ENCODE measurements at regions not wholly inside any gene's neighbourhood (a gene's known extent, or its start where the extent isn't known, plus 50 kb on each side); places are given as distances from the start of the nearest gene placed in this dataset.
"Not testable (repeated sequence)": the region's sequence is repeated elsewhere in the genome, so short reads cannot be mapped to it uniquely, and the experiment has no call there.

DNA sequence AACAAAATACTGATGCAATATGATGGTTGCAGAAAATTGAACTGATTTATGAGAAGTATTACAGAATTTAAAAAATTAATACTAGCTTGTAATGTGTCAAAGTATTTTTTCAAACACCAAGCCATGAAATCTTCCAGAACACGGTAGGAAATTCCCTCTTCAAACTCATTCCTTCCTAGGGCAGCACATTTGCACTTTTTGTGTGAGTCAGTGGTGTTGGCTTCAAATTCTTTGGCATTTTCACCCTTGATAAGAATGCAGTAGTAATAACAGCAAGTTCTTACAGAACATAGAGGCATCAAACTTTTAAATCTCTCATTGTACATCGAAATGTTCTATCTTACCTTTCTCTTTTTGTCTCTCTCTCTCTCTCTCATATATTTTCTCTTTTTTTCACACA lies 191.8 kb downstream of the CGGBP1 start:
- DNase-seq = no peak

DNA sequence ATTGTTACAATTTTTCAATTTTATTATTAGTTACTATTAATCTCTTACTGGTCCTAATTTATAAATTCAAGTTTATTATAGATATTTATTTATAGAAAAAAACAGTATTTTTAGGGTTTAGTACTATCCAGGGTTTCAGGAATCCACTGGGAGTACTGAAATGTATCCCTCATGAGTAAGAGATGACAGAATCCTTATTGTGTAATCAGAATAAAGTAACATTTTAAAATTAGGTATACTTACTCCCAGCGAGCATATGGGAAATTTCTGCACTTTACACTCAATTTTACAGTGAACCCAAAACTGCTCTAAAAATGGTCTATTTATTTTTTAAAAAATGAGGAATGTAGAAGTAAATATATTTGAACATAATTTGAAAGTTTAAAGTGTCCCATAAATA lies 202.7 kb downstream of the CGGBP1 start:
- DNase-seq = no peak

DNA sequence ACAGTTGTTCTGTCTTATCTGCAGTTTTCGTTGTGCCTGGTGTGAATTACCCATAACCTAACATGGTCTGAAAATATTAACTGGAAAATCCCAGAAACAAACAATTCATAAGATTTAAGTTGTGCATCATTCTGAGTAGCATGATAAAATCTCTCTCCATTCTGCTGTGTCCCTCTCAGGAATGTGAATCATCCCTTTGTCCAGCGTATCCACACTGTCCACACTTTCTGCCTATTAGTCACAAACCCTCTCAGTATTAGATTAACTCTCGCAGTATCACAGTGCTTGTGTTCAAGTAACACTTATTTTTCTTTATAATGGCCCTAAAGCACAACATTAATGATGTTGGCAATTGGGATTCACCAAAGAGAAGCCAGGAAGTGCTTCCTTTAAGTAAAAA lies 203.2 kb downstream of the CGGBP1 start:
- no peak for DNase-seq

DNA sequence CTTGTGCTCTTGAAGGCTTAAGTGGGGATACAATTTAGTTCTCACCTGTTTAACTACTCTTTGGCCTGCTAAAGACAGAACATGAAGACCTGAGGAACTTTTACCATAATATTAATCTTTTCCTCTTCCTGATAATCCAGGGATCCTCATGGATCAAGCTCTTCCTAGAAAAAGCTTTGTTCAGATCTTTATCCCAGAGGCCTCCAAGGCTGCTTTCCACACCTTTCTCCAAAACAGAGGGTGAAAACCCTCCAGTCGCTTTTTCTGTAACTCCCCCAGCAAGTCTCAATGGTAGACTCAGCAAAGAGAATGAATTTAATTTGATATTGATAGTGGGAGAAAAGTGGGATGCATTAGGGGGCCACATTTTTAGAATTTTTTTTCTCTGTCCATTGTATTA lies 203.6 kb downstream of the CGGBP1 start:
- DNase-seq = no peak

DNA sequence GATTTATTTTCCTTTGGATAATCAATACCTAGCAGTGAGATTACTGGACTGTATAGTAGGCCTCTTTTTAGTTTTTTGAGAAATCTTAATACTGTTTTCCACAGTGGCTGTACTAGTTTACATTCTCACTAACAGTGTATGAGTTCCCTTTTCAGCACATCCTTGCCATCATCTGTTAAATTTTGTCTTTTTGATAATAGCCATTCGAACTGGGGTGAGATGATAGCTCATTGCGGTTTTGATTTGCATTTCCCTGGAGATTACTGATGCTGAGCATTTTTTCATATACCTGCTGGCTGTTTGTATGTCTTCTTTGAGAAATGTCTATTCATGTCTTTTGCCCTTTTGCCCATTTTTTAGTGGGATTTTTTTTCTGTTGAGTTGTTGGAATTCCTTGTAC lies 210.8 kb downstream of the CGGBP1 start:
- DNase-seq = no peak

DNA sequence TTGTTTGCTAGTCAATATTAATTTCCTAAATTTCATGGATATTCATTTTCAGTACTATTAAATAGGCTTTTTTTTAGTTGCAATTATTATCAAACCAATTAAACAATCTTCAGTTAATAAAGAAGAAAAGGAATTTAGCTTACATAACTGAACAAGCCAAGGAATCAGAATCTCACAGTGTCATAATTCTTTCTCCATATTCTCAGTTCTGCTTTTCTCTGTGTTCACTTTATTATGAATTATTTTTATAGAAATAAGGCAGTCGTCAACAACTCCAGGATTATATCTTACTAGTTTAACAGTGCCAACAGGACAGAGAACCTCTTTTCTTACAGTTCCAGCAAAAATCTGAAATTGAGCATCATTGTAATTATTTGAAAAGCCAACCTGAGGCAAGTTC lies 221.7 kb downstream of the CGGBP1 start:
- DNase-seq = no peak

DNA sequence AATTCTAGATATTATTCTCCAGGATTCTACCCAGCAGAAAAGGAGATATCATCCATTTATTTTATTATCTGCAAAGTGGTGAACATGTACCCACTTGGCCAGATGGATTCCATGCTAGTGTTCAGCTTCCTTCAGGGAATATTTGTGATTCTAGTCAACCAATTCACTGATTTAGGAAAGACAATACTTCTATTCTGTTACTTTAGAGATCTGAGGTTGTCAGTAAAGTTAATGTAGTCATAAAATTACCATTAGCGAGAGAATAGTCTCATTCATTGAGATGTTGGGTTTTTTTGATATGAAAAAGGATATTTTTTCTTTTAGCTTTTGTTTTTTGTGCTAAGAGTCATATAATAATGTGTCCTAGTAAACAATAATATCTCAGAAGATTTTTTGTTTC lies 222.8 kb downstream of the CGGBP1 start:
- no peak for DNase-seq

DNA sequence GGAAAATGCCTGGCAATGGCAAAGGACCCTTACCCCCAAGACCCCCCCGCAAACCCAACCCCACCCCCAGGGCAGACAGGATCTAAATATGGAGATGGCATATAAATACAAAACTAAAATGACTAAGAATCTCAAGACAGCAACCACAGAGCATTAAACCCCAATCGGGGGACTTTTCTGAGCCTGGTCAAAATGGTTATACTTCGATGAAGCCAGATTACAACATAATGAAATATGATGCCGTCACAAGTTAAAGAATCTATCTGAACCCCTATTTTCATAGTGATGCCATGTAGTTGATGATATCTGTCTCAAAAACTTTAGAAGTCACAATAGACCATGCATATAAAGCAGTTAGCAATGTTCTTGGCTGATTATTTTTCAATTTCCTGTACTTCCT lies 223.6 kb downstream of the CGGBP1 start:
- no peak for DNase-seq

DNA sequence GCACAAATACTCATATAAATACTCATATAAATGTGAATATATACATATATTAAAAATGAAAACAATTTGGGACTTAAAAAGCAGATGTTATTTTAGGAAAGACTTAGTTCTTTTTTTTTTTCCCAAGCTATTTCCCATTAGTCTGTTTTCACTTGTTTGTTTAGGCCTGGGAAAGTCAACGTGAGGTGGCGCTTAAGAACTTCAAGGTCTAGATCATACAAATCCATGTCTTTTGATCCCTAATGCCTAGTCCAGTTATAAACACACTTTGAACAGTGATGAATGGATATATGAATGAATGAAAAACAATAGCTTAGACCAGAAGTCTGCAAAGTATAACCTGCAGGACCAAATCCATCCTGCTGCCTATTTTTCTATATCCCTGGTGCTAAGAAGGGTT lies 224.5 kb downstream of the CGGBP1 start:
- no peak for DNase-seq

DNA sequence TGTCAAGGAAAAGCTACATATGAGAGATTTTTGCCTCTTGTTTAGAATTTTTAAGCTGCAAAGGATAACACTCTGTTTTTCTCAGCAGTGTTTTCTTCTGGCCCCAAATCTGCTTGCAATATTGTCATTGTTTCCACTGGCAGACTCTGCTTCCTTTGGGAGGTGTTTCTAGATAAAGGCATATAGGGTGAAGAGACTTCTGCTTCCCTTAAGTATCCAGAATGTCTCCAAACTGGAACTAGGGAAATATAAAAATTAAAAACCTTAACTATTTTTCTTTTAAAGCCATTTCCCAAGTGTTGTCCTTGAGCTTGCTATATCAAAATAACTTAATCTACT lies 225.8 kb downstream of the CGGBP1 start:
- no peak for DNase-seq

DNA sequence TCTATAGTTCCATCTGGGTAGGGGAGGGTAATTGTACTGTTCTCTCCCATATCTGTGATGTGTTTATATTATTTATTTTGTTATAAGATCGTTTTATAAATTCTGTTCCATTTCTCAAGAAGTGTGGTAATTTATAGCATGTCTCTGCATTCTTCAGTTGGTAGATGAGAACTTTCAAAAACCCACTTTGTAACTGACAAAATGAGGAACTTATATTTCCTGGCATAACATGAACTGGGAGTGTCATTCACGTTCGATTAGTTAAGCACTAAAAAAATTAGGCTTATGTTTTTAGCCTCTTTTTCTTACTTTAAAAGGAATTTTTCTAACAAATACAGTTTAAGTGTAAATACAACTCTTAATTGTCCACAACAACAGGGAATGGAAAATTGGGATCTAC lies 230.8 kb downstream of the CGGBP1 start:
- DNase-seq = no peak

DNA sequence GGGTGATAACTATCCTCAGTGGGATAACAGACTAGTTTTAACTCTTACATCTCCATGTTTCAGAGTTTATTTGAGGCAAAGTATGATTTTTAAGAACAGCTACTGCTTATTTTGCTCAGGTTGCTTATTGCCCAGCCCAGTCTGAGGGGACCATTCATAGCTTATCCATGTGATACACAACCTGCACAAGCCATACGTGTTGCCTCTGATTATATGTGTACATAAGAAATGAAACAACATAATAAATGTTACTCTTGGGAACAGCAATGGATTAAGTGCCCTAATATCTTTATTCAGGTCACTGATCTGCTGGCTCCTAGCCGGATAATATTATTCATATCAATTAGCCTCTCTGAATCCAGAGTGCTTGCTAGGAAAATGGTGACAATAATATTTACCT lies 236.2 kb downstream of the CGGBP1 start:
- no peak for DNase-seq

DNA sequence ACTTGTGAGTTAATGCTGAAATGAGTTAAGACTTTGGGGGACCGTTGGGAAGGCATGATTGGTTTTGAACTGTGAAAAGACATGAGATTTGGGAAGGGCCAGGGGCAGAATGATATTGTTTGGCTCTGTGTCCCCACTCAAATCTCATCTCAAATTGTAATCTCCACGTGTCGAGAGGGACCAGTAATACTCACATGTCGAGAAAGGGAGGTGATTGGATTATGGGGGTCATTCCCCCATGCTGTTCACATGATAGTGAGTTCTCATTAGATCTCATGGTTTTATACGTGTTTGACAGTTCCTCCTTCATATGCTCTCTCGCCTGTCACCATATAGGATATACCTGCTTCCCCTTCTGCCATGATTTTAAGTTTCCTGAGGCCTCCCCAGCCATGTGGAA lies 245.3 kb downstream of the CGGBP1 start:
- DNase-seq = not testable (repeated sequence)

DNA sequence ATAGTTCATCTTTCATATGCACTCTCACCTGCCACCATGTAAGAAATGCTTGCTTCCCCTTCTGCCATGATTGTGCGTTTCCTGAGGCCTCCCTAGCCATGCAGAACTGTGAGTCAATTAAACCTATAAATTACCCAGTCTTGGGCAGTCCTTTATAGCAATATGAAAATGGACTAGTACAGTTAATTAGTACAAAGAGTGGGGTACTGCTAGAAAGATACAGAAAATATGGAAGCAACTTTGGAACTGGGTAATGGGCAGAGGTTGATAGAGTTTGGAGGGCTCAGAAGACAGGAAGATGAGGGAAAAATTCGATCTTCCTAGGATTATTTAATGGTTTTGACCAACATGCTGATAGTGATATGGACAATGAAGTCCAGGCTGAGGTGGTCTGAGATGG lies 246.9 kb downstream of the CGGBP1 start:
- no peak for DNase-seq

DNA sequence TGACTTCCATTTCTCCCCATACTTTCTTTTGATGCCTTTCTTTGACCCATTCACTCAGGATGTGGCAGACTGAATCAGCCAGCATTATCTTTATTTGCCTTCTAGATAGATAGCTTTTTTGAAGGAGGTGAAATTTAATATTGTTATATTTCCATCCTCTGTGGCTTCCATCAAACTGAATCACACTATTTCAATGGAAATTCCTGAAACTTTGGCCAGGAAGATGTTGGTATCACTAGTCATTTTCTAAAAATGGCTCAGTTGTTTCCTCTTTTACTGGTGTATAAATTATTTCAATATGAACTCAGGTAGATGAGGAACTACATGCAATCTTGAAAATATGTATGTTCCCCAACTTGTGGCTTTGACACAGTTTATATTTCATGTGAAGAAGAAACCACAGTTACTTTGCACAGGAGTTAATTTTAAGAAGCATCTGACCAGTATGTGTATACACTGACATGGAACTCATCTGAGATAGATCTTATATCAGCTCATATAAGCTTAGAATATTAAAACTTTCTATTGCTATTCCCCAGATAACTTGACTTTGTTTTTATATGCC lies 248.3 kb downstream of the CGGBP1 start:
- no peak for DNase-seq

DNA sequence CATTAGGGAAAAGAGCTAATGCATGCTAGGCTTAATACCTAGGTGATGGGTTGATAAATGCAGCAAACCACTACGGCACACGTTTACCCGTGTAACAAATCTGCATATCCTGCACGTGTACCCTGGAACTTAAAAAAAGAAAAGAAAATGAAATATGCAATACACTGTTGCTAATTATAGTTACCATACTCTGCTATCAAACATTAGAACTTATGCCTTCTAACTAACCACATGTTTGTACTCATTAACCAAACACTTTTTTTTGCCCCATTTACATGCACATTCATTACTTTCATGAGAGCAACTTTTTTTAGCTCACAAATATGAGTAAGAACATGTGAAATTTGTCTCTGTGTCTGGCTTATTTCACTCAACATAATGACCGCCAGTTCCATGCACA lies 253.1 kb downstream of the CGGBP1 start:
- DNase-seq = no peak

DNA sequence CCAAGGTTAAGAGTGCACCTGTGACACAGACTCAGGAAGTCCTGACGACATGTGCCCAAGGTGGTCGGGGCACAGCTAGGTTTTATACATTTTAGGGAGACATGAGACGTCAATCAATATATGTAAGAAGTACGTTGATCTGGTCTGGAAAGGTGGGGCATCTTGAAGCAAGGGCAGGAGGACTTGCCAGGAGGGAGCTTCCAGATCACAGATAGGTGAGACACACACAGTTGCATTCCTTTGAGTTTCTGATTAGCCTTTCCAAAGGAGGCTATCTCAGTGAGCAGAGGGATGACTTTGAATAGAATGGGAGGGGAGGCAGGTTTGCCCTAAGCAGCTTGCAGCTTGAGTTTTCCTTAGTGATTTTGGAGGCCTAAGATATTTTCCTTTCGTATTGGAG lies 257.4 kb downstream of the CGGBP1 start:
- DNase-seq = no peak

DNA sequence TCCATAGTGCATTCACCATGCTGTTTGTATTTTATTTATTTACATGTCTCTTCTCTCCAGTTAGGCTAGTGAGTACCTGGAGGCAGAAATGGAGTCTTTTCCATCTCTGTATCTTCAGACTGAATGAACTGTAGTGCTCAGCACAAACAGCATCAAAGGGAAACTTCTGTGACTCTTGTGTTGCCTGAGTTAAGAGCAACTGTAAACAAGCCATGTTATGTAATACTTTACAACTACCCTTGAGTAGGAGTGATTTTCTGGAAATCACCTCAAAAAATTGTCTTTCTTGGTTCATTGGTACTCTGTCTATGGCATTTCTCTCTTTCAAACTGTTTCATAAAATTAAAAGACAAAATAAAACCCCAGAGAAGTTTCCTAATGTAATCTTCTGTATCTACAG lies 258.3 kb downstream of the CGGBP1 start:
- no peak for DNase-seq

DNA sequence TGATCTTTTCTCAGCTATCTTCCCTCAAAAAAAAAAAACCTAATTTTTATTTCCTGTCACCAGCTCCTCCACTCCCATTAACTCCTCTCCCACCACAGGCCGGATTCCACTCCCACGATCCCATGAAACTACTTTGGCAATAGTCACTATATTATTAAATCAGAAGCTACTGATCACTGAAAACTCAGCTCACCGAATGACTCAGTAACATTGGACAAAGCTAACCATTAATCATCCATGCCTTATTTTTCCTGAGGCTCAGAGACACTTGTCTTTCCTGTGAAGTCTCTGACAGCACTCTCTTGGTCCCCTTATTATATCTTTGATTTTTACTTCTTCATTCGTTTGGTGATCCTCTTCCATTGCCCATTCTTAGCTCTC lies 260.2 kb downstream of the CGGBP1 start:
- no peak for DNase-seq

DNA sequence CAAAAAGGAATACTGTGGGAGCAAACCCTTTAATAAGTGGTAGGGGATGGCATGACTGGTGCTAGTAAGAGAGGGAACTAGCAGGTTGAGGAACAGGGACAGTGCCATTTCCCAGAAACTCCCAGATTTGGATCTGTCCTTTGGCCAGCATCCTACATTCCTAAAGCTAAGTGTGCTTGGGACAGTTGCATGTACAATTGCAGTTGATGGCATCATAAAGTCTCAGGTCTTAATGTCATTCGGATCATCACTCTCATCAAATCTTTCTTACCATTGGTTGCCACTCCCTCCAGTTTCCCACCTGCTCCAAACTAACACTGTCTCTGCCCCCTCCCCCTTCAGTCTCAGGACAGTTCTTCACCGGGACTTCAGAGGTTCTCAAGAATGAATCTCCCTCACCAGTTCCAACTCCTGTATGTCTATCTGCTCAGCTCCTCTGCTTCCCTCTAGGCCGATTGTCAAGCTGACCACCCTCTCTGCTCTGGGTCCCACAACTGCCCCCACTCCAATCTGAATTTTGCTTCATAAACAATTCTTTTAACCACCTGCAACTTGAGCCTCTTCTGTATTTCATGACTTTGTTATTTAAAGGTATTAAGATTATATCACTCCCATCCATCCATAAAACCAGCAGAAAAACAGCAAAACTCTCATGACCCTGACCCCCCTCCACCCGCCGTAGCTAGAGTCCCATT lies 260.8 kb downstream of the CGGBP1 start:
- no peak for DNase-seq

DNA sequence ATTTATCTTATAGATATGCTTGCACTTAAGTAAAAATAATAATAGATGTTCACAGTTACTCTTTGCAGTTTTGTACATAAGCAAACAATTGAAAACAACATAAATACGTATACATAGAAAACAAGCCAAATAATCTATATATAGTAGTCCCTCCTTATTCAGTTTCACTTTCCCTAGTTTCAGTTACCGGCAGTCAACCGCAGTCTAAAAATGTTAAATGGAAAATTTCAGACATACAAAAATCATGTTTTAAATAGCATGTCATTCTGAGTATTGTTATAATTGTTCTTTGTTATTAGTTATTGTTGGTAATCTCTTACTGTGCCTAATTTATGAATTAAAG lies 262.0 kb downstream of the CGGBP1 start:
- no peak for DNase-seq

DNA sequence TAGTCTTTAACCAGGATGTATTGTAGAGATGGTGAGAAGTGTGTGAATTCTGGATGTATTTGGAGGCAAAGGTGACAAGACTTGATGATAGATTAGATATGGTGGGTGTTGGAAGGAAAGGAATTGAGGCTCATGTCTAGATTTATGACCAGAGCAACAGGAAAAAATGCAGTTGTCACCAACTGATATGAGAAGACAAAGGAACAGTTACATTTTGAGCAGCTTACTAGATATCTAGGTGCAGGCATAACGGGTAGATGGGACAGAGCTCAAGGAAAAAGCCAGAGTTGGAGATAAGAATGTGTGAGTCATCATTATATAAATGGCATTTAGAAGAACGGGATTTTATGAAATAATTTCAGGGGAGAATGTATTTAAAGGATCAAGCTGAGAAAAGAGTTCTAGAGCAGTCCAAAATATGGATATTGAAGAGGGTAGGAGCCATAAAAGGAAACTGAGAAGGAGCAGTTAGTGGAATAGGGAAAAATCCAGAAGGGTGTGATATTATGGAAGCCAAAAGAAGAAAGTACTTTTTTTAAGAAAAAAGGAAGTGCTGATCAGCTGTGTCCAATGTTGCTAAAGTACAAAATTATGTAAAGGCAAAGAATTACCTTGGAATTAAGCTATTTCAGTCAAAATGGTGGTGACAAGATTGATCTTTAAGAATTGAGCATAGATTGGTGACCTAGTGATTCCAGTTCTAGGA lies 262.5 kb downstream of the CGGBP1 start:
- no peak for DNase-seq

DNA sequence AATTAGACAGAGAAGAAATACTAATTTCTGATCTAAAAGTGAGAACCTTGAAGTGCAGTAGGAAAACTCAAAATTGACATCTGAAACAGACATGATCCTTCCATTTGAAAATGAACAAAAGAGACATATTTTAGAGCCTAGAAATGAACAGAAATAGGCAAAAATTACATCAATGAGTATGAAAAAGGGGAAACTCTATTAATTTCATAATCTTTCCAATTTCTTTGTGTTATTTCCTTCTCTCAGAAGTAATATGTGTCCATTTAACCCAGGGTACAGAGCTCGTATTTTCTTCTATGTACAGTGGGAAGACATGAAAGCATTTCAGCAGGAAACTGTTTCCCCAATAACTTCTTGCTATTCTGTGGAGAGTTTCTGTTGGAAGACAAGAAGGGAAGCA lies 263.1 kb downstream of the CGGBP1 start:
- DNase-seq = no peak

DNA sequence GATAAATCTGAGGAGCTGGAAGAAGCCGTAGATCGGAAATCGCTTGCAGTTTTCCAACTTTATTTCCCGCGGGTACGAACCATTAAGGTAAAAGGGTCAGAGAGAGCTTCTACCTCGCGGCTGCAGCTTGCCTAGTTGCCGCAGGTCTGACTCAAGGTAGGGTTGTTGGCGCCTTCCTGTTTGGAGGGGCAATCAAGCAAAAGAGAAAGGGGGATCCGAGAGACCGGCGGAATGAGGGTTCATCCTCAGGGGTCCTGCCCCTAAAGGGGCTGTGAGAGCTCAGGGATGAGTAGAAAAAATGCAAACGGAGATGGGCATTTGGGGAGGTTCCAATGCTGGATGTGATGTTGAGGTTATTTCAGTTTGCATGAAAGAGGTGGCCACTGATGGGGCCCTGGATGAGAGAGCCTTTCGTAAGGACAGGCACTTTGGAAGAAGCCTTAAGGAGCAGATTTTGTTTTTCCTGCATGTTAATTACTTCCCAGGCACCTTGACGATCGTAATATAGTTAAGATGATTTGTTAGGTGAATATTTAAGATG lies 265.4 kb downstream of the CGGBP1 start:
- DNase-seq = no peak

Measured in CD4-positive, alpha-beta T cell treated with Interleukin-21 for 1 hour (primary cell).